Stimulated activated CD4-positive, alpha-beta T cell treated with anti-CD3 and anti-CD28 coated beads, Interleukin-1b, Interleukin-23, amount 100 ng/mL, for 1 hour (primary cell): ENCODE measurements at regions not wholly inside any gene's neighbourhood (a gene's known extent, or its start where the extent isn't known, plus 50 kb on each side); places are given as distances from the start of the nearest gene placed in this dataset.

Experiments
- DNase-seq, 2 donors: peaks; one replicate each; pipeline ENCODE4 v3.0.0-alpha.2; 2020; ENCODE audit warnings: low read depth in 2 of 2

GRCh38 chr9:106704056-106704615, 158.8 kb upstream of the ZNF462 start:
- DNase-seq = no peak

DNA sequence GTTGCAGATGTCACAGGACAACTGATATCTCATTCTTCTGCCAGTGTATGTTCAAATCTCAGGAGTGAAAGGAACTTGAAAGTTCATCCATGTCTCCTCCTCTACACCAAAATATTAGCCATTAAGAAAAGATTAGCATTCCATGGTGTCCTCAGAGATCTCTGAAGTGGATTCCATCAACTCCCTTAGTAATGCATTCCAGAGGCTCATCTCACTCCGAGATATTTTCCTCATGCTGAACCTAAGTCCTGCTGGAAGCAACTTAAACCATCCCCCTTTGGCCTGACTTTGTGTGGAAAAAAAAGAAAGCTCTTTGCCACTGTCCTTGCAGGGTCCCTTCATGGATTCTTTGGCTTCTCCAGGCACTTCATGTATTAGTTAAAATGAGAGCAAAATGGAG, 155.7 kb upstream of the ZNF462 start:
- no peak for DNase-seq

DNA sequence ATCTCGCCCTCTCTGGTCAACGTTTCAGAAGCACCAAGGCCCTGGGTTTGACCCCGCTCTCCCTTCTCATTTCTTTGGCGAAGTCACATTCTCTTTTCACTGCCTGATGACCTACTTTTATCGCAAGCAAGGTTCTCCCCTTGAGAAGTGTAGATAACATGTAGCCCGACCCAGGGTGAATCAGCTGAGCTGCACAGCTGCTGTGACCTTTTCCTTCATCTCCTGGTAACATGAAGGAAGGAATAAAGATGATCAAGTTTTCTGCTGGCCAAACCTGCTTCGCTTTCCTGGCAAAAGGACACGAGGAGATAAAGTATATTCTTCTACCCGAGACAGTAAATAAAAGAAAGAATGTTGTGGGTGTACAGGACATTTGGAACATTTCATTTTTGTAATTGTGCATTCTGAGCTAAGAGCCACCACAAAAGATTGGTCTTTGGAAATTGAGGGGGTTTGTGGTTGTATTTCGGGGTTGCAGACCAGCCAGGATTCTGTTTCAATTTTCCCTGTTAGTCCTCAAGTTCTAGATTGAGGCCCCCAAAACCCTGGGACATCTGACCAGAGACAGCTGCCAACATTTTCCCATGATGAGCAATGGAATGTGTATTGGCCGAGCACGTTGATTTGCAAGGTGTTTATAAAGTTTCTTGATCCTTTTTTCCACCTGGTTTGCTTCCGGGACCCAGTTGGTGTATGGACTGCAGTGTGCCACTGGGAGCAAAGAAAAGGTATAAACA, 155.1 kb upstream of the ZNF462 start:
- DNase-seq = no peak

DNA sequence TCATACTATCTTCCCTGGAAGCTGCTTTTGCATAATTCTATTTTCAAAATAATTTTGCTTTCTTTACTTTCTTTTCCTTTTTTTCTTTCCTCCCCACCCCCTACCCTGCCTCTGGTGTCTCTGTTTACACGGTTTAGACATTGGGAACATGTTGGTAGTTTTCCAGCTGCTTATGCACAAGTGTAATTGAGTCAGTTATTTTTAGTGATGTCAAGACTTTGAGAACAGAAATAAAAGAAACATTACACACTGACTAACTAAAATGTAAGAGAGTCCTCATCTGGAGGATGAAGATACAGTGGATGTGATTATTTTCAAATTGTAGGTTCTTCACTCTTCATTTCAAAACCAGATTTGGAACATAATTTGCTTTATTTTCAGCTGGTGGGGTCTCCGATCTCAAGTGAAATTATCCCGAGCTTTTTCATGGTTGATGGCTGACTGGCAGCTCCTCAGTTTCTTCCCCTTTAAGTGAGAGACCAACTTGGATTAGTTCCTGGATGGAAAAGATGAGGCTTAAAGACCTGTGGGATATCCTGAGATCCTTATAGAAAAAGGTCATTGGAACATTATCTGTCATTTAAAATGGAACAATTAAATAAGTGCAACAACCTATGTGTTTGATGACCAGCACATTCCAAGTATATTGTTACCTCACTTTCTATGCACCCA, 154.4 kb upstream of the ZNF462 start:
- no peak for DNase-seq

GRCh38 chr9:106712279-106712678, 150.7 kb upstream of the ZNF462 start:
- no peak for DNase-seq

- no peak for DNase-seq
Measured at GRCh38 chr9:106713206-106713605, 149.8 kb upstream of the ZNF462 start.

- DNase-seq = no peak
Measured at GRCh38 chr9:106716820-106717219, 146.1 kb upstream of the ZNF462 start.

DNA sequence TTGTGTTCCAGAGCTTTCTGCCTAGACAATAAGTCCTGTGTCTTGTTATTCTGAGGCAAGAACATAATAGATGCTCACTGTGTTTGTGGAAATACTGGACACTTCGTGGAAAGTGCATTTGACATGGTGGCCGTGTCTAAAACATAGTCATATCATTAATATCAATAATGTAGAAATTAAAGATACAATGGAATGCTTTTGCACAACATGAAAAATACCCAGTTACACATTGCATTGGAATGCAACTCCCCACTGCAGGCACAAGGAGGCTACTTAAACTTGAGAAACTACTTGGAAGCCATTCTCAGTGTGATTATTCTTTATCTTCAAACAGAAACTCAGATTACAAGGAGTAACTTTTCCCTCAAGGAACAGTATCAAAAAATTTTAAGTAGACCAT, 145.3 kb upstream of the ZNF462 start:
- no peak for DNase-seq

GRCh38 chr9:106718936-106719335, 144.0 kb upstream of the ZNF462 start:
- DNase-seq = no peak

DNA sequence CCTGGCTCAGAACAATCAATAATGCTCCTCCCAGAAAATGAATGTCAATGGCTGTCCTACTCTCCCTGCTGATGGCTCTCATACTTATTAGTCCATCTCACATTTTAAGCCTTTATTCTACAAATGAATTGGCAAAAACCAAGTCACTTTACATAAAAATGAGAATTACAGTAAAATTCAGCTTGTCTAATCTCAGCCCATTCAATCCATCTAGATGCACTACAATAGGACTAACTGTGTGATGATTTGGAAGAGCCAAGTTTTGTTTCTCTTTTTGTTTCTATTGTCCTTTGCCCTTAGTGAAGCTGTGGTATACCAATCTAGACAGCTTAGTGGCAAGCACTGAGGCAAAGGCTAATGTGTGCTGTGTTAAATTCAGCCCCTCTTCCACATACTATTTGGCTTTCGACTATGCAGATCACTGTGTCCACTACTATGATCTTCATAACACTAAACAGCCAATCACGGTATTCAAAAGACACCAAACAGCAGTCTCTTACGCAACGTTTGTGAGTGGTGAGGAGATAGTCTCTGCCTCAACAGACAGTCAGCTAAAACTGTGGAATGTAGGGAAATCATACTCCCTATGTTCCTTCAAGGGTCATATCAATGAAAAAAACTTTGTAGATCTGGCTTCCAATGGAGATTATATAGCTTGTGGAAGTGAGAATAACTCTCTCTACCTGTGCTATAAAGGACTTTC, 140.8 kb upstream of the ZNF462 start:
- DNase-seq = no peak

- no peak for DNase-seq
Measured at GRCh38 chr9:106723926-106724325, 139.0 kb upstream of the ZNF462 start.

DNA sequence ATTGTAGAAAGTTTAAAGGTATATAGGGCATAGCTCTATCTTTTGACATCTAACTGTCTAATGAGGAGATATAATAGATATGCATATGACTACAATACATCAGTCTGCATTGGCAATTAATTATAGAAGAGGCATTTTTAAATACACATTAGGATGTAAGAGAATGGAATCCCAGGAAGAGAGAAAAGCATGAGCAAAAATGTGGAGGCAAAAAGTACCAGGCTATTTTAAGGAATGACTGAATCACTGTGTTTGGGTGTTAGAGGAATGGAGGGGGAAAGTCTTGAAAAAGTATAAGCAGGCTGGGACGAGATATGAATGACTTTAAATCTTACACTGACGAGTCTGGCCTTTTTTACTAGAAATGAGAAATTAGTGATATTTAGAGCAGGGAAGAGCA, 138.4 kb upstream of the ZNF462 start:
- DNase-seq = no peak

DNA sequence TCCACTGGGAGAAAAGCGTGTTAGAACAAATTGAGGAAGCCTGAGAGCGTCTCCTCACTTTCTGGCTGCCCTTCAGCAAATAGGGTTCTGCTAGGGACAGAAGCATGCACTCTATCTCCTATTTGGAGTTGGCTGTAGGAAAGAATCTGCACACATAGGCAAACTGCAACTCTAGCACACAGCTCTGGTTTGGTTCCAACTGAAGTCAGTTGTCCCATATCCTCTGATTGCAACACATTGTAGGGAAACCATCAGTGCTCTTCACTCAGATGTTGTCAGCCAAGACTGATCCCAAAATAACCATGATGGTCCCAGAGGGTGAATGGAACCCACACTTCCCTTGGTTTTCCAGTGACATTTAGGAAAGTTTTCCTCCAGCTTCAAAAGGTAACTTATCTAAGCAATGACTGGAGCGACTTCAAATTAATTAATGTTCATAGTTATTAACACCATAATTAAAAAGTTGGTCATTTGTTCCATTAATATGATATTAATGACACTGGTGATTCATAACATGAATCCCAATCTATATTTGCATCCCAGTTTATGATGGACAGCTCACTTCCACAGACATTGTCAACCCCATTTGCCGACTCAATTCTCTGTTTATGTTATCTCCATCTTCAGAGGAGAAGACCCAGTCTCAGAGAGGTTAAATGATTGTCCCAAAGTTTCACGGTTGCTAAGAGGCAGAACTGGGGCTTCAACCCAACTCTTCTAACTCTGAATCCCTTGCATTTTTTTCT, 136.7 kb upstream of the ZNF462 start:
- DNase-seq = no peak

DNA sequence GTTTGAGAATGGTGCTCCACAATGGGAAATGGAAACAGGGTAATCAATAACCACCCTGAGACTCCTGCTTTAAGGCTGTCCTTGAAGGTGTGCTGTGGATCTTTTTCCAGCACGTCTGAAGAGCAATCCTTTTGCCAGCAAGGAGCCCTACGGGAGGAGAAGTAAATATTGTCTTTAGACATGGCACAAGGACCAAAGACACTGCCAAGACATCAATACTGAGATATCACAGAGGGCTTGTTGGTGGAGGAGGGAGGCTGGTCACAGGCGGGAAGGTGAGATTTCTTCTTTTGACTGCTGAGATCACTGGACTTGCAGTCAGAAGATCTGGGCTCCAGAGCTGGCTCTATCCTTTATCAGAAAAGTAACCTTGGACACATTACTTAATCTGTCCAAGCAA, 135.0 kb upstream of the ZNF462 start:
- DNase-seq = no peak

DNA sequence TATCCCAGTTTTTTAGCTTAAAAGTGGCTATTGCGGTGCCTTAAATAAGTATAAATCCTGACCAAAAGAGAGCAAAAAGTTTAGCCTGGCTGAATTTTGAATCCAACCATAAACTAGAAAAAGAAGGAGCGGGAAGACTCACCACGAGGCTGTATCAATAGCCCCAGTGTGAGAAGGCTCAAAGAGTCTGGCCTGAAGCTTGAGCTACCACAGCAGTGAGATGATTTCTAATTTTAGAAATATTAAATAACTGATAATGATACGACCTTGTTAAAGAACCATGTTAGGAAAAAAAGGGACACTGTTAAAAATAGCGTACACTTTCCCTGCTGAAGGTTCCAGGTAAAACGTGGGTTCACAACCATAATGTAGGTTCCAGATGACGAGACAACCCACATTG, 134.1 kb upstream of the ZNF462 start:
- no peak for DNase-seq

GRCh38 chr9:106731910-106732309, 131.1 kb upstream of the ZNF462 start:
- no peak for DNase-seq

DNA sequence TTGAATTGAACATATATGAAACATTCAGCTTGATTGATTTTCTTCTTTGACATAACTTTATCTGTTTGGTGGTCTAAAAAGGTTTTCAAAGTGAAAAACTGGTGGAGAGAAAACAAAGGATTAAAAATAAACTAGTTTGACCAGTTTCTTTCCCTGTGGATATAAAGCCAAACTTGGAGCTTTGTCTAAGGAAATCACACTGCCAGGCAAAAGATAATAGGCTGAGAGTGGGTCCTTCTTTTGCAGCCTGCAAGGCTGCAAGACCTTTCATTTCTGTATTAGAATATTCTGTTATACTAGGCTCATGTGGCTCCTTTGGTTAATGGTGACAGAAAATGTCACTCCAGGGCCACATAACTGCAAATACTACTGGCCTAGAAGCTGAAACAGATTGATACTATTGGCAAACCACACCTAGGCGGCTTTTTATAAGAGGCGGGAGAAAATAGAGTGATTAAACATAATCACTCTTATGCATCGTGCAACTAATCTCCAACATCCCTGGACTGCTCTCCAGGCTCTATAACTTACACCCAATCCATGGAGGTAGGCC, 129.1 kb upstream of the ZNF462 start:
- no peak for DNase-seq

- DNase-seq = no peak
Measured at GRCh38 chr9:106737516-106737915, 125.5 kb upstream of the ZNF462 start.

GRCh38 chr9:106738109-106738508, 124.9 kb upstream of the ZNF462 start:
- no peak for DNase-seq

DNA sequence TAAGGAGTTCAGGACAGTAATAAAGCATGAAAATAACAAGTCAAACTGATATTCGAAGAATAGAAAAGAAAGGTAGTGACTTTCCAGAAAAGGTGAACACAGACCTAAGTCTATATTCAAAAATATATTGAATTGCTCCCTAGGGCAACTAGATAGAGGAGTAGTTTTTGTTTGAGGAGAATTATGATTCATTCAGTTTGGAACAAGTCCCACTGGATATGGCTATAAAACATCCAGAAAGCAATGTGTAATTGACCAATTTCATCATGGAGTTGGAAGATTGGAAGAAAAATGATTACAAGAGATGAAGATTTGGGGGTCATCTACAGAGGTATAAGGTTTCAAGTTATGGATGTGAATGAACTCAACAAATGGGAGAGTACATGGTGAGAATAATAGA, 117.5 kb upstream of the ZNF462 start:
- no peak for DNase-seq

DNA sequence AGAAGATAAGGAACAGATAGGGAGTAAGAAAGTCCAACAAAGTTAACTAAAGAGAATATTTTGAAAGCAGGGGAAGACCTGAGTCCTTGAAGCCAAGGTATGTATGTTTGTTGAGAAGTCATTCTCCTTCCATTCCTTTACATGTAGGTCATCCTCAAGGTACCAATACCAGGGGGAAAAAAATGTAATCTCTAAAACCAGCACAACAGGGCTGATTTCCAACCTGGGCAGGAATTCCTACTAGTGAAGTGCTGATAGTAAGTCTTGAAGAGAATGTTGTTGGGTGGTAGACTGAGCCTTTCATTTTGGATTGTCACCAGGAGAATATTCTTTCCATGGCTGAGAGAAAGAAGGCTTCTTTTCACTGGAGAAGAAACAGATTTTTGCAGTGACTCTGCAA, 117.1 kb upstream of the ZNF462 start:
- DNase-seq = no peak

DNA sequence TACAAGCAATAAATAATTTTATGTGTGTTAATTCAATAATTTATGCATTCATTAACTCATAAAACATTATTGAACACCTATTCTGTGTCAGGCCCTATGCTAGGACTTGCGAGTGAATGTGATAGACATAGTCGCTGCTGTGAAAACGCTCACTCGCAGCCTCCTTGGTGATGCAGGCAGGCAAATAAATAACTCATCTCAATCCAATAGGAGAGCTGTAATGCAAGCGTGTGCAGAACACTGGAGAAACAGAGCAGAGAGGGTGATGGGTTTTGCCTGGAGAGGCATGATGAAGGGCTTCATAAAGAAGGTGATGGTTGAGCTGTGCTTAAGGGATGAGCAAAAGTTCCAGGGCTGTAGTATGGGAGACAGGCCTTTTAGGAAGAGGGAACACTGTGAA, 111.3 kb upstream of the ZNF462 start:
- DNase-seq = no peak
